ENCODE measurements at regions not wholly inside any gene's neighbourhood (a gene's known extent, or its start where the extent isn't known, plus 50 kb on each side); places are given as distances from the start of the nearest gene placed in this dataset.

GRCh38 chr3:18634461-18634860 lies 209.3 kb upstream of the SATB1 start:
- Histone ChIP-seq H3K27ac (ENCODE audit: low read length) (no peak overlapping the region), H3K27me3 (ENCODE audit: control insufficient read depth, insufficient read depth, low read length) (no peaks in the 10 kb centered on the region), H3K4me3 (ENCODE audit: low read length) (no peak overlapping the region), H3K4me1 (ENCODE audit: control insufficient read depth, insufficient read depth, low read length) (no peaks in the 10 kb centered on the region), H3K36me3 (ENCODE audit: control insufficient read depth, insufficient read depth, low read length) (no peaks in the 10 kb centered on the region), H3K9me3 (replicated peaks; ENCODE audit: control insufficient read depth, low read depth, low read length) (no peaks in the 10 kb centered on the region)
- 68% methylated on average over 4 of the region's 6 CpGs for WGBS (ENCODE audit: insufficient coverage)
- DNase-seq: peak; percentile 1

- H3K36me3 ChIP-seq (ENCODE audit: control insufficient read depth, insufficient read depth, low read length): no peaks in the 10 kb centered on the region
- no peak overlapping the region for H3K4me3 ChIP-seq (ENCODE audit: low read length)
- 46% methylated on average over 3 of the region's 7 CpGs for WGBS (ENCODE audit: insufficient coverage)
- no peak overlapping the region for H3K27ac ChIP-seq (ENCODE audit: low read length)
- no peaks in the 10 kb centered on the region for H3K27me3 ChIP-seq (ENCODE audit: control insufficient read depth, insufficient read depth, low read length)
- no peaks in the 10 kb centered on the region for H3K9me3 ChIP-seq (replicated peaks; ENCODE audit: control insufficient read depth, low read depth, low read length)
- DNase-seq: no peak
- no peaks in the 10 kb centered on the region for H3K4me1 ChIP-seq (ENCODE audit: control insufficient read depth, insufficient read depth, low read length)
Observed at GRCh38 chr3:18633002-18633401, 207.9 kb upstream of the SATB1 start.

GRCh38 chr3:18630295-18630694 lies 205.2 kb upstream of the SATB1 start:
- no peak for DNase-seq
- WGBS (ENCODE audit: insufficient coverage): no CpG with 5 or more reads among the region's 4 CpGs

GRCh38 chr3:18625085-18625484 lies 199.9 kb upstream of the SATB1 start:
- no peak for DNase-seq
- H3K9me3 ChIP-seq (replicated peaks; ENCODE audit: control insufficient read depth, low read depth, low read length): no peaks in the 10 kb centered on the region
- H3K4me1 ChIP-seq (ENCODE audit: control insufficient read depth, insufficient read depth, low read length): no peaks in the 10 kb centered on the region
- H3K36me3 ChIP-seq (ENCODE audit: control insufficient read depth, insufficient read depth, low read length): no peaks in the 10 kb centered on the region
- no peak overlapping the region for H3K27ac ChIP-seq (ENCODE audit: low read length)
- H3K4me3 ChIP-seq (ENCODE audit: low read length): no peak overlapping the region
- no CpG with 5 or more reads among the region's 2 CpGs for WGBS (ENCODE audit: insufficient coverage)
- no peaks in the 10 kb centered on the region for H3K27me3 ChIP-seq (ENCODE audit: control insufficient read depth, insufficient read depth, low read length)

More at GRCh38 chr3:18630295-18630694, 205.2 kb upstream of the SATB1 start:
- no peaks in the 10 kb centered on the region for H3K4me1 ChIP-seq (ENCODE audit: control insufficient read depth, insufficient read depth, low read length)
- H3K36me3 ChIP-seq (ENCODE audit: control insufficient read depth, insufficient read depth, low read length): no peaks in the 10 kb centered on the region
- H3K4me3 ChIP-seq (ENCODE audit: low read length): no peak overlapping the region
- H3K27me3 ChIP-seq (ENCODE audit: control insufficient read depth, insufficient read depth, low read length): no peaks in the 10 kb centered on the region
- no peaks in the 10 kb centered on the region for H3K9me3 ChIP-seq (replicated peaks; ENCODE audit: control insufficient read depth, low read depth, low read length)
- H3K27ac ChIP-seq (ENCODE audit: low read length): no peak overlapping the region

- H3K9me3 ChIP-seq (replicated peaks; ENCODE audit: control insufficient read depth, low read depth, low read length): no peaks in the 10 kb centered on the region
- no peaks in the 10 kb centered on the region for H3K4me1 ChIP-seq (ENCODE audit: control insufficient read depth, insufficient read depth, low read length)
- no peak for DNase-seq
- no peak overlapping the region for H3K4me3 ChIP-seq (ENCODE audit: low read length)
- H3K36me3 ChIP-seq (ENCODE audit: control insufficient read depth, insufficient read depth, low read length): no peaks in the 10 kb centered on the region
- no peaks in the 10 kb centered on the region for H3K27me3 ChIP-seq (ENCODE audit: control insufficient read depth, insufficient read depth, low read length)
- H3K27ac ChIP-seq (ENCODE audit: low read length): no peak overlapping the region
- 100% methylated on average over 1 of the region's 6 CpGs for WGBS (ENCODE audit: insufficient coverage)
Observed at GRCh38 chr3:18623220-18623619, 198.1 kb upstream of the SATB1 start.

GRCh38 chr3:18618723-18619122 lies 193.6 kb upstream of the SATB1 start:
- H3K4me3 ChIP-seq (ENCODE audit: low read length): no peak overlapping the region
- H3K36me3 ChIP-seq (ENCODE audit: control insufficient read depth, insufficient read depth, low read length): no peaks in the 10 kb centered on the region
- no peaks in the 10 kb centered on the region for H3K9me3 ChIP-seq (replicated peaks; ENCODE audit: control insufficient read depth, low read depth, low read length)
- no peaks in the 10 kb centered on the region for H3K27me3 ChIP-seq (ENCODE audit: control insufficient read depth, insufficient read depth, low read length)
- no peaks in the 10 kb centered on the region for H3K4me1 ChIP-seq (ENCODE audit: control insufficient read depth, insufficient read depth, low read length)
- DNase-seq: no peak
- H3K27ac ChIP-seq (ENCODE audit: low read length): no peak overlapping the region

GRCh38 chr3:18611991-18612390 lies 186.9 kb upstream of the SATB1 start:
- no peaks in the 10 kb centered on the region for H3K36me3 ChIP-seq (ENCODE audit: control insufficient read depth, insufficient read depth, low read length)
- WGBS (ENCODE audit: insufficient coverage): no CpG with 5 or more reads among the region's 1 CpG
- no peaks in the 10 kb centered on the region for H3K27me3 ChIP-seq (ENCODE audit: control insufficient read depth, insufficient read depth, low read length)
- DNase-seq: no peak
- no peaks in the 10 kb centered on the region for H3K4me1 ChIP-seq (ENCODE audit: control insufficient read depth, insufficient read depth, low read length)
- H3K9me3 ChIP-seq (replicated peaks; ENCODE audit: control insufficient read depth, low read depth, low read length): peaks cover 3% of the 10 kb centered on the region
- no peak overlapping the region for H3K4me3 ChIP-seq (ENCODE audit: low read length)
- no peak overlapping the region for H3K27ac ChIP-seq (ENCODE audit: low read length)

- peak; percentile 19 for DNase-seq
- Histone ChIP-seq H3K36me3 (ENCODE audit: control insufficient read depth, insufficient read depth, low read length) (no peaks in the 10 kb centered on the region), H3K9me3 (replicated peaks; ENCODE audit: control insufficient read depth, low read depth, low read length) (peaks cover 3% of the 10 kb centered on the region), H3K27me3 (ENCODE audit: control insufficient read depth, insufficient read depth, low read length) (no peaks in the 10 kb centered on the region), H3K4me1 (ENCODE audit: control insufficient read depth, insufficient read depth, low read length) (no peaks in the 10 kb centered on the region), H3K27ac (ENCODE audit: low read length) (no peak overlapping the region), H3K4me3 (ENCODE audit: low read length) (no peak overlapping the region)
- 79% methylated on average over 3 of the region's 4 CpGs for WGBS (ENCODE audit: insufficient coverage)
Observed at GRCh38 chr3:18609187-18609586, 184.0 kb upstream of the SATB1 start.

GRCh38 chr3:18597919-18598318 lies 172.8 kb upstream of the SATB1 start:
- Histone ChIP-seq H3K27me3 (ENCODE audit: control insufficient read depth, insufficient read depth, low read length) (no peaks in the 10 kb centered on the region), H3K36me3 (ENCODE audit: control insufficient read depth, insufficient read depth, low read length) (no peaks in the 10 kb centered on the region), H3K27ac (ENCODE audit: low read length) (no peak overlapping the region), H3K4me3 (ENCODE audit: low read length) (no peak overlapping the region), H3K9me3 (replicated peaks; ENCODE audit: control insufficient read depth, low read depth, low read length) (peaks cover 6% of the 10 kb centered on the region), H3K4me1 (ENCODE audit: control insufficient read depth, insufficient read depth, low read length) (no peaks in the 10 kb centered on the region)
- WGBS (ENCODE audit: insufficient coverage): 97% methylated on average over 3 of the region's 4 CpGs
- no peak for DNase-seq

GRCh38 chr3:18593231-18593630 lies 168.1 kb upstream of the SATB1 start:
- Histone ChIP-seq H3K4me1 (ENCODE audit: control insufficient read depth, insufficient read depth, low read length) (no peaks in the 10 kb centered on the region), H3K27ac (ENCODE audit: low read length) (no peak overlapping the region), H3K36me3 (ENCODE audit: control insufficient read depth, insufficient read depth, low read length) (no peaks in the 10 kb centered on the region), H3K27me3 (ENCODE audit: control insufficient read depth, insufficient read depth, low read length) (no peaks in the 10 kb centered on the region), H3K9me3 (replicated peaks; ENCODE audit: control insufficient read depth, low read depth, low read length) (peaks cover 6% of the 10 kb centered on the region), H3K4me3 (ENCODE audit: low read length) (no peak overlapping the region)
- no CpG with 5 or more reads among the region's 1 CpG for WGBS (ENCODE audit: insufficient coverage)
- DNase-seq: no peak

GRCh38 chr3:18591120-18591519 lies 166.0 kb upstream of the SATB1 start:
- DNase-seq: no peak
- Histone ChIP-seq H3K27me3 (ENCODE audit: control insufficient read depth, insufficient read depth, low read length) (no peaks in the 10 kb centered on the region), H3K36me3 (ENCODE audit: control insufficient read depth, insufficient read depth, low read length) (no peaks in the 10 kb centered on the region), H3K4me3 (ENCODE audit: low read length) (no peak overlapping the region), H3K9me3 (replicated peaks; ENCODE audit: control insufficient read depth, low read depth, low read length) (no peaks in the 10 kb centered on the region), H3K4me1 (ENCODE audit: control insufficient read depth, insufficient read depth, low read length) (no peaks in the 10 kb centered on the region), H3K27ac (ENCODE audit: low read length) (no peak overlapping the region)
- no CpG with 5 or more reads among the region's 3 CpGs for WGBS (ENCODE audit: insufficient coverage)
